ENCODE measurements at regions not wholly inside any gene's neighbourhood (a gene's known extent, or its start where the extent isn't known, plus 50 kb on each side); places are given as distances from the start of the nearest gene placed in this dataset.

GRCh38 chrX:148309413-148309812, 191.0 kb upstream of the AFF2 start:
- Histone ChIP-seq H3K36me3 (ENCODE audit: control insufficient read depth in 4 of 4, insufficient read depth in 4 of 4, low read length in 4 of 4) (no peaks in the 10 kb centered on the region), H3K27me3 (ENCODE audit: control insufficient read depth in 3 of 3, insufficient read depth in 3 of 3, low read length in 2 of 3) (no peaks in the 10 kb centered on the region), H3K9ac (ENCODE audit: insufficient read depth in 1 of 2, low read length in 2 of 2) (no peak overlapping the region), H3K4me3 (no peak overlapping the region), H3K9me3 (ENCODE audit: control insufficient read depth in 4 of 4, insufficient read depth in 3 of 4, low read length in 3 of 4) (no peaks in the 10 kb centered on the region), H3K4me1 (ENCODE audit: control insufficient read depth in 5 of 5, insufficient read depth in 5 of 5, low read length in 5 of 5) (no peaks in the 10 kb centered on the region), H3K27ac (ENCODE audit: low read depth in 1 of 2, low read length in 1 of 2) (no peak overlapping the region)
- ATAC-seq (ENCODE audit: insufficient read depth, low FRiP score) (no peak), DNase-seq (no peak)
- TF ChIP-seq CTCF (IDR thresholded peaks at IDR 0.05; ENCODE audit: control extremely low read depth, extremely low read depth): no peak
- WGBS, 2 donors: 66 to 80% methylated on average over 3 of the region's 3 CpGs

GRCh38 chrX:148310426-148311165, 189.8 kb upstream of the AFF2 start:
- Histone ChIP-seq H3K27me3 (ENCODE audit: control insufficient read depth in 3 of 3, insufficient read depth in 3 of 3, low read length in 2 of 3) (no peaks in the 10 kb centered on the region), H3K27ac (ENCODE audit: low read depth in 1 of 2, low read length in 1 of 2) (no peak overlapping the region), H3K4me3 (no peak overlapping the region), H3K4me1 (ENCODE audit: control insufficient read depth in 5 of 5, insufficient read depth in 5 of 5, low read length in 5 of 5) (no peaks in the 10 kb centered on the region), H3K9ac (ENCODE audit: insufficient read depth in 1 of 2, low read length in 2 of 2) (no peak overlapping the region), H3K36me3 (ENCODE audit: control insufficient read depth in 4 of 4, insufficient read depth in 4 of 4, low read length in 4 of 4) (no peaks in the 10 kb centered on the region), H3K9me3 (ENCODE audit: control insufficient read depth in 4 of 4, insufficient read depth in 3 of 4, low read length in 3 of 4) (no peaks in the 10 kb centered on the region)
- ATAC-seq (ENCODE audit: insufficient read depth, low FRiP score) (no peak), DNase-seq (no peak)
- no peak for TF ChIP-seq CTCF (IDR thresholded peaks at IDR 0.05; ENCODE audit: control extremely low read depth, extremely low read depth)
- WGBS, 2 donors: 18 to 66% methylated on average over 1 of the region's 1 CpG

- Histone ChIP-seq H3K9ac (ENCODE audit: insufficient read depth in 1 of 2, low read length in 2 of 2) (no peak overlapping the region), H3K27ac (ENCODE audit: low read depth in 1 of 2, low read length in 1 of 2) (no peak overlapping the region), H3K4me1 (ENCODE audit: control insufficient read depth in 5 of 5, insufficient read depth in 5 of 5, low read length in 5 of 5) (no peaks in the 10 kb centered on the region), H3K27me3 (ENCODE audit: control insufficient read depth in 3 of 3, insufficient read depth in 3 of 3, low read length in 2 of 3) (no peaks in the 10 kb centered on the region), H3K4me3 (no peak overlapping the region), H3K9me3 (ENCODE audit: control insufficient read depth in 4 of 4, insufficient read depth in 3 of 4, low read length in 3 of 4) (no peaks in the 10 kb centered on the region), H3K36me3 (ENCODE audit: control insufficient read depth in 4 of 4, insufficient read depth in 4 of 4, low read length in 4 of 4) (no peaks in the 10 kb centered on the region)
- ATAC-seq (ENCODE audit: insufficient read depth, low FRiP score) (no peak), DNase-seq (no peak)
- TF ChIP-seq CTCF (IDR thresholded peaks at IDR 0.05; ENCODE audit: control extremely low read depth, extremely low read depth): no peak
These were observed 188.9 kb upstream of the AFF2 start for GRCh38 chrX:148311544-148311943.

GRCh38 chrX:148314876-148315275, 185.5 kb upstream of the AFF2 start:
- Histone ChIP-seq H3K27ac (ENCODE audit: low read depth in 1 of 2, low read length in 1 of 2) (no peak overlapping the region), H3K9ac (ENCODE audit: insufficient read depth in 1 of 2, low read length in 2 of 2) (no peak overlapping the region), H3K9me3 (ENCODE audit: control insufficient read depth in 4 of 4, insufficient read depth in 3 of 4, low read length in 3 of 4) (no peaks in the 10 kb centered on the region), H3K4me1 (ENCODE audit: control insufficient read depth in 5 of 5, insufficient read depth in 5 of 5, low read length in 5 of 5) (no peaks in the 10 kb centered on the region), H3K36me3 (ENCODE audit: control insufficient read depth in 4 of 4, insufficient read depth in 4 of 4, low read length in 4 of 4) (no peaks in the 10 kb centered on the region), H3K27me3 (ENCODE audit: control insufficient read depth in 3 of 3, insufficient read depth in 3 of 3, low read length in 2 of 3) (no peaks in the 10 kb centered on the region), H3K4me3 (no peak overlapping the region)
- no peak for DNase-seq
- ATAC-seq (ENCODE audit: insufficient read depth, low FRiP score): no peak
- no peak for TF ChIP-seq CTCF (IDR thresholded peaks at IDR 0.05; ENCODE audit: control extremely low read depth, extremely low read depth)
- 88 to 100% methylated on average over 1 of the region's 1 CpG for WGBS, 2 donors
